ENCODE measurements at regions not wholly inside any gene's neighbourhood (a gene's known extent, or its start where the extent isn't known, plus 50 kb on each side); places are given as distances from the start of the nearest gene placed in this dataset.

- H3K27me3 ChIP-seq (ENCODE audit: control insufficient read depth, insufficient read depth, low read length), result no peaks in the 10 kb centered on the region
- intact Hi-C loops (cut with DNase I), result no loop called here
- no peak overlapping the region for H3K9ac ChIP-seq (ENCODE audit: low read length in 3 of 3)
- H3K27ac ChIP-seq (ENCODE audit: low read depth in 2 of 2, low read length in 2 of 2), result no peak overlapping the region
- no peaks in the 10 kb centered on the region for H3K36me3 ChIP-seq (ENCODE audit: control insufficient read depth in 2 of 3, insufficient read depth in 3 of 3, low read length in 3 of 3)
- H3K9me3 ChIP-seq (ENCODE audit: control insufficient read depth in 2 of 3, insufficient read depth in 1 of 3, low read length in 3 of 3), result no peaks in the 10 kb centered on the region
- no peak for DNase-seq
- no peak for TF ChIP-seq CTCF (IDR thresholded peaks at IDR 0.05; ENCODE audit: borderline replicate concordance, extremely low read depth, insufficient read depth)
- no peak for FAIRE-seq
- no peaks in the 10 kb centered on the region for H3K4me1 ChIP-seq (ENCODE audit: control insufficient read depth in 2 of 3, insufficient read depth in 2 of 3, low read depth in 1 of 3, low read length in 3 of 3)
- H3K4me3 ChIP-seq (ENCODE audit: low read length in 3 of 3), result no peak overlapping the region
These were observed 328.6 kb upstream of the CLNK start for GRCh38 chr4:11013094-11013664.

- no peak for TF ChIP-seq CTCF (IDR thresholded peaks at IDR 0.05; ENCODE audit: borderline replicate concordance, extremely low read depth, insufficient read depth)
- DNase-seq, result no peak
- Histone ChIP-seq H3K27me3 (ENCODE audit: control insufficient read depth, insufficient read depth, low read length) (no peaks in the 10 kb centered on the region), H3K4me3 (ENCODE audit: low read length in 3 of 3) (no peak overlapping the region), H3K4me1 (ENCODE audit: control insufficient read depth in 2 of 3, insufficient read depth in 2 of 3, low read depth in 1 of 3, low read length in 3 of 3) (no peaks in the 10 kb centered on the region), H3K27ac (ENCODE audit: low read depth in 2 of 2, low read length in 2 of 2) (no peak overlapping the region), H3K9me3 (ENCODE audit: control insufficient read depth in 2 of 3, insufficient read depth in 1 of 3, low read length in 3 of 3) (no peaks in the 10 kb centered on the region), H3K9ac (ENCODE audit: low read length in 3 of 3) (no peak overlapping the region), H3K36me3 (ENCODE audit: control insufficient read depth in 2 of 3, insufficient read depth in 3 of 3, low read length in 3 of 3) (no peaks in the 10 kb centered on the region)
- no peak for FAIRE-seq
- intact Hi-C loops (cut with DNase I), result no loop called here
These were observed 326.7 kb upstream of the CLNK start for GRCh38 chr4:11011249-11011648.

DNA sequence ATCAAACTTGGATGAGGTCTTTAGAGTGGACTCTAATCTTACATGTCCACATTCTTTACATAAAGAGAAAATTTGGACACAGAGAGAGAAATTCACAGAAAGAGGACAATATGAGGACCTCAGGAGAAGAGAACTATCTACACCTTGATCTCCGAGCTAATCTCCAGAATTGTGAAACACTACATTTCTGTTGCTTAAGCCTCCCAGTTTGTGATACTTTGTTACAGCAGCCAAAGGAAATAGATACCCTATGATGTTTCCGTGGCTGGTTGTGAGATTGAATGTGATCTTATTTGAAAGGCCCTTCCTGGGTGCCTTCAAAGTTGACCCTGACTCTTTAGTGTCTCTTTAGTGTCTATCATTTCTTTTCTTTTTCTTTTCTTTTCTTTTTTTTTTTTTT, 326.1 kb upstream of the CLNK start:
- no peak overlapping the region for H3K9ac ChIP-seq (ENCODE audit: low read length in 3 of 3)
- H3K27ac ChIP-seq (ENCODE audit: low read depth in 2 of 2, low read length in 2 of 2), result no peak overlapping the region
- no peaks in the 10 kb centered on the region for H3K4me1 ChIP-seq (ENCODE audit: control insufficient read depth in 2 of 3, insufficient read depth in 2 of 3, low read depth in 1 of 3, low read length in 3 of 3)
- FAIRE-seq, result no peak
- H3K9me3 ChIP-seq (ENCODE audit: control insufficient read depth in 2 of 3, insufficient read depth in 1 of 3, low read length in 3 of 3), result no peaks in the 10 kb centered on the region
- no peak for DNase-seq
- no peak overlapping the region for H3K4me3 ChIP-seq (ENCODE audit: low read length in 3 of 3)
- intact Hi-C loops (cut with DNase I), result no loop called here
- H3K27me3 ChIP-seq (ENCODE audit: control insufficient read depth, insufficient read depth, low read length), result no peaks in the 10 kb centered on the region
- TF ChIP-seq CTCF (IDR thresholded peaks at IDR 0.05; ENCODE audit: borderline replicate concordance, extremely low read depth, insufficient read depth), result no peak
- no peaks in the 10 kb centered on the region for H3K36me3 ChIP-seq (ENCODE audit: control insufficient read depth in 2 of 3, insufficient read depth in 3 of 3, low read length in 3 of 3)

DNA sequence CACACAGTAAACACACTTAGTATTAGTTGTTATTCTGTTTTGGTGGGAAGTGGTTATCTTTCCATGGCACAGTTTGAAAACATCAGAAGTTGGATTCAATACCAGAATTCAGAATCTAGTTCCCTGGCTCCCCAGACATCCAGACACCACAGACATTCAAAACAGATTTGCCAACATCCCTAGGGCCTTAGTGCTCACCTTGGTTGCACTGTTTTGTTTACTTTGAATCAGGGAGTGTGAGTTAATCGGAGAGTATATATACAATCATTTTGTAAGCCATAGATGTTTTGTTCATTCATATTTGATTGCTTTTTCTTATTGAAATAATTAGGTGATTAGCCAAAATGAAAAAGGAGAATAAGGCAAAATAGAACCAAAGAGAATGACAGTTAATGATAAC, 324.7 kb upstream of the CLNK start:
- Histone ChIP-seq H3K9ac (ENCODE audit: low read length in 3 of 3) (no peak overlapping the region), H3K36me3 (ENCODE audit: control insufficient read depth in 2 of 3, insufficient read depth in 3 of 3, low read length in 3 of 3) (no peaks in the 10 kb centered on the region), H3K4me1 (ENCODE audit: control insufficient read depth in 2 of 3, insufficient read depth in 2 of 3, low read depth in 1 of 3, low read length in 3 of 3) (no peaks in the 10 kb centered on the region), H3K4me3 (ENCODE audit: low read length in 3 of 3) (no peak overlapping the region), H3K27ac (ENCODE audit: low read depth in 2 of 2, low read length in 2 of 2) (no peak overlapping the region), H3K27me3 (ENCODE audit: control insufficient read depth, insufficient read depth, low read length) (no peaks in the 10 kb centered on the region), H3K9me3 (ENCODE audit: control insufficient read depth in 2 of 3, insufficient read depth in 1 of 3, low read length in 3 of 3) (no peaks in the 10 kb centered on the region)
- no peak for TF ChIP-seq CTCF (IDR thresholded peaks at IDR 0.05; ENCODE audit: borderline replicate concordance, extremely low read depth, insufficient read depth)
- DNase-seq (no peak), FAIRE-seq (no peak)
- intact Hi-C loops (cut with DNase I), result no loop called here

All from kidney (tissue), 13 donors.